B cell (primary cell): ENCODE measurements at regions not wholly inside any gene's neighbourhood (a gene's known extent, or its start where the extent isn't known, plus 50 kb on each side); places are given as distances from the start of the nearest gene placed in this dataset.

Experiments
- ATAC-seq: fragments of 200-7000 bp; cut with Tn5 transposase; one replicate; pipeline ENCODE4 v1.10.0; 2021; ENCODE audit warnings: low read depth, mild to moderate bottlenecking, moderate number of reproducible peaks, moderate library complexity
- CTCF ChIA-PET: fragments of 350-600 bp; sonication (Branson Sonifier 250); formaldehyde crosslinking; loops from one replicate; lab custom pipeline; 2021; ENCODE audit warnings: antibody characterized with exemption, inconsistent platforms; lab: Charles Lee
- POLR2A ChIA-PET: fragments of 350-600 bp; sonication (Branson Sonifier 250); formaldehyde crosslinking; loops from one replicate; lab custom pipeline; 2021; ENCODE audit warnings: antibody characterized with exemption; lab: Charles Lee
- DNase-seq: peaks from one replicate; pipeline ENCODE4 v3.0.0; 2013
- H2AFZ ChIP-seq: 2 replicates; pipeline ENCODE4 v1.6.1; 2012; ENCODE audit warnings: mild to moderate bottlenecking, low read depth, low read length; ENCODE audit not compliant: insufficient read depth, poor library complexity, severe bottlenecking
- H3K27ac ChIP-seq, 2 donors: 1 replicate in 1 of 2; 2 replicates in 1 of 2; pipeline ENCODE4 v1.5.1; 2012 to 2013; ENCODE audit warnings: low read length in 2 of 2, mild to moderate bottlenecking in 2 of 2, moderate library complexity in 1 of 2
- H3K27me3 ChIP-seq, 4 experiments: fragments of 200-600 bp in 1 of 4; sonication (generic) in 1 of 4; replicated peaks in 1 of 4; 1 replicate in 2 of 4; 2 replicates in 2 of 4; pipeline versions ENCODE4 v1.6.1 to v1.7.0; 2013 to 2016; ENCODE audit warnings: low read length in 3 of 4, mild to moderate bottlenecking in 2 of 4, mixed read lengths in 1 of 4, moderate library complexity in 1 of 4; ENCODE audit not compliant: insufficient read depth in 4 of 4, control insufficient read depth in 3 of 4; ENCODE audit errors: control extremely low read depth in 1 of 4
- H3K36me3 ChIP-seq, 2 experiments: replicated peaks in 1 of 2; 1 replicate in 1 of 2; 2 replicates in 1 of 2; pipeline versions ENCODE4 v1.6.1 to v1.7.1; 2013; ENCODE audit warnings: low read length in 1 of 2; ENCODE audit not compliant: insufficient read depth in 2 of 2, control insufficient read depth in 1 of 2; ENCODE audit errors: control extremely low read depth in 1 of 2, extremely low read depth in 1 of 2
- H3K4me1 ChIP-seq, 2 donors: fragments of 200-600 bp in 1 of 2; sonication (generic) in 1 of 2; 1 replicate in 1 of 2; 2 replicates in 1 of 2; pipeline versions ENCODE4 v1.5.1 to v1.6.1; 2013 to 2017; ENCODE audit warnings: low read length in 2 of 2; ENCODE audit not compliant: control insufficient read depth in 2 of 2, insufficient read depth in 2 of 2
- H3K4me2 ChIP-seq: replicated peaks from 2 replicates; pipeline ENCODE3; 2012; ENCODE audit warnings: mild to moderate bottlenecking, low read depth, low read length; ENCODE audit not compliant: poor library complexity, severe bottlenecking
- H3K4me3 ChIP-seq, 5 experiments: fragments of 200-600 bp in 1 of 5; sonication (generic) in 1 of 5; 1 replicate in 3 of 5; 2 replicates in 2 of 5; pipeline versions ENCODE4 v1.5.1 to v1.7.0; 2011 to 2016; ENCODE audit warnings: low read length in 4 of 5, mild to moderate bottlenecking in 4 of 5, low read depth in 2 of 5, control low read depth in 1 of 5, moderate library complexity in 1 of 5; ENCODE audit not compliant: insufficient read depth in 1 of 5; ENCODE audit errors: control extremely low read depth in 1 of 5, extremely low read depth in 1 of 5
- H3K79me2 ChIP-seq: fragments of 200-600 bp; sonication (generic); one replicate; pipeline ENCODE4 v1.6.0; 2016; ENCODE audit warnings: low read length; ENCODE audit not compliant: control insufficient read depth, insufficient read depth
- H3K9ac ChIP-seq: fragments of 200-600 bp; sonication (generic); 2 replicates; pipeline ENCODE4 v1.6.1; 2017; ENCODE audit warnings: mild to moderate bottlenecking, low read length, moderate library complexity
- H3K9me3 ChIP-seq, 3 donors: one replicate each; pipeline versions ENCODE4 v1.6.1 to v1.7.1; 2013; ENCODE audit warnings: low read length in 2 of 3; ENCODE audit not compliant: control insufficient read depth in 2 of 3, insufficient read depth in 1 of 3; ENCODE audit errors: control extremely low read depth in 1 of 3
- H4K20me1 ChIP-seq: 2 replicates; pipeline ENCODE4 v1.6.0; 2012; ENCODE audit warnings: mild to moderate bottlenecking, low read length; ENCODE audit not compliant: insufficient read depth, control insufficient read depth, poor library complexity, severe bottlenecking
- H3K27ac Mint-ChIP-seq: one replicate; pipeline ENCODE4 v1.8.0; 2021; ENCODE audit warnings: mixed read lengths
- H3K27me3 Mint-ChIP-seq: one replicate; pipeline ENCODE4 v1.8.0; 2021; ENCODE audit warnings: mixed read lengths
- H3K4me1 Mint-ChIP-seq: one replicate; pipeline ENCODE4 v1.8.0; 2021; ENCODE audit warnings: mixed read lengths
- H3K4me3 Mint-ChIP-seq: one replicate; pipeline ENCODE4 v1.8.0; 2021; ENCODE audit warnings: mixed read lengths
- H3K9me3 Mint-ChIP-seq: one replicate; pipeline ENCODE4 v1.8.0; 2022; ENCODE audit warnings: mixed read lengths; ENCODE audit not compliant: insufficient read depth
- EZH2 ChIP-seq: IDR thresholded peaks from 2 replicates; pipeline ENCODE4 v1.6.1; 2012; ENCODE audit warnings: borderline replicate concordance, low read depth, mild to moderate bottlenecking, moderate library complexity, low read length; ENCODE audit not compliant: insufficient read depth, poor library complexity, severe bottlenecking
- WGBS: methylation state at CpG from one replicate; pipeline ENCODE4 v1.1.5; 2013; ENCODE audit warnings: missing lambda C conversion rate; ENCODE audit not compliant: insufficient coverage; 5-methylcytosine and 5-hydroxymethylcytosine counted together
- intact Hi-C: fragments of 100-400 bp; cut with micrococcal nuclease; formaldehyde crosslinking; loops from one replicate; pipeline ENCODE4 v1.10.0; 2022
- TF ChIP-seq, protein P1 (sequence below): fragments of 200-600 bp; IDR thresholded peaks from one replicate; pipeline ENCODE4 v1.8.0; 2022; ENCODE audit warnings: antibody characterized with exemption, mild to moderate bottlenecking

GRCh38 chrX:51182545-51182944 is 150.1 kb upstream of the NUDT10 start:
- Mint-ChIP-seq H3K4me3 (no peak overlapping the region), H3K9me3 (no peaks in the 10 kb centered on the region), H3K4me1 (peaks cover 6% of the 10 kb centered on the region), H3K27ac (no peak overlapping the region), H3K27me3 (no peaks in the 10 kb centered on the region)
- CTCF ChIA-PET = no interaction called here
- Histone ChIP-seq H3K4me2 (no peak overlapping the region), H3K4me1 (no peaks in the 10 kb centered on the region), H3K79me2 (no peaks in the 10 kb centered on the region), H3K27me3 (no peaks in the 10 kb centered on the region), H3K4me3 (no peak overlapping the region), H2AFZ (no peak overlapping the region), H3K27ac (no peak overlapping the region), H3K9ac (no peak overlapping the region), H3K9me3 (no peaks in the 10 kb centered on the region), H3K36me3 (no peaks in the 10 kb centered on the region), H4K20me1 (no peaks in the 10 kb centered on the region)
- DNase-seq (no peak), ATAC-seq (no peak)
- TF ChIP-seq, protein P1, sequence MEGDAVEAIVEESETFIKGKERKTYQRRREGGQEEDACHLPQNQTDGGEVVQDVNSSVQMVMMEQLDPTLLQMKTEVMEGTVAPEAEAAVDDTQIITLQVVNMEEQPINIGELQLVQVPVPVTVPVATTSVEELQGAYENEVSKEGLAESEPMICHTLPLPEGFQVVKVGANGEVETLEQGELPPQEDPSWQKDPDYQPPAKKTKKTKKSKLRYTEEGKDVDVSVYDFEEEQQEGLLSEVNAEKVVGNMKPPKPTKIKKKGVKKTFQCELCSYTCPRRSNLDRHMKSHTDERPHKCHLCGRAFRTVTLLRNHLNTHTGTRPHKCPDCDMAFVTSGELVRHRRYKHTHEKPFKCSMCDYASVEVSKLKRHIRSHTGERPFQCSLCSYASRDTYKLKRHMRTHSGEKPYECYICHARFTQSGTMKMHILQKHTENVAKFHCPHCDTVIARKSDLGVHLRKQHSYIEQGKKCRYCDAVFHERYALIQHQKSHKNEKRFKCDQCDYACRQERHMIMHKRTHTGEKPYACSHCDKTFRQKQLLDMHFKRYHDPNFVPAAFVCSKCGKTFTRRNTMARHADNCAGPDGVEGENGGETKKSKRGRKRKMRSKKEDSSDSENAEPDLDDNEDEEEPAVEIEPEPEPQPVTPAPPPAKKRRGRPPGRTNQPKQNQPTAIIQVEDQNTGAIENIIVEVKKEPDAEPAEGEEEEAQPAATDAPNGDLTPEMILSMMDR = no peak
- no peak for TF ChIP-seq EZH2
- intact Hi-C loops = no loop called here
- WGBS = 77% methylated on average over 5 of the region's 6 CpGs
- POLR2A ChIA-PET = no interaction called here

DNA sequence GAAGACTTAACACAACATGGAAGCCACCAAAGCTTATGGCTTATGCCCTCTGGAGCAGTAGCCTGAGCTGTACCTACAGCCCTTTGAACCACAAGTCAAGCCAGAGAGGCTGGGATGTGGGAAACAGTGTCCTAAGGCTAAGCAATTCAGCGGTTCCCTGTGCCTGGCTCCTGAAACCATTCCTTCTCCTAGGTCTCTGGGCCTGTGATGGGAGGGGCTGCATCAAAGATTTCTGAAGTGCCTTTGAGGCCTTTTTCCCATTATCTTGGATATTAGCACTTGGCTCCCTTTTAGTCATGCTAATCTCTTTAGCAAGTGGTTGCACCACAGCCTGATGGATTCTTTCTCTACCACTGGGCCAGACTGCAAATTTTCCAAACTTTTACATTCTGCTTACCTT is 140.5 kb upstream of the NUDT10 start:
- no peaks in the 10 kb centered on the region for H3K36me3 ChIP-seq
- no peak overlapping the region for H2AFZ ChIP-seq
- H3K4me1 ChIP-seq = no peaks in the 10 kb centered on the region
- Mint-ChIP-seq H3K4me3 (no peak overlapping the region), H3K9me3 (peaks cover 4% of the 10 kb centered on the region), H3K27ac (no peak overlapping the region), H3K4me1 (peaks cover 6% of the 10 kb centered on the region), H3K27me3 (no peaks in the 10 kb centered on the region)
- no CpG with 5 or more reads among the region's 1 CpG for WGBS
- ChIA-PET CTCF (no interaction called here), POLR2A (no interaction called here)
- DNase-seq (no peak), ATAC-seq (no peak)
- H3K4me2 ChIP-seq = no peak overlapping the region
- TF ChIP-seq EZH2 = no peak
- TF ChIP-seq, protein P1 = no peak
- no peaks in the 10 kb centered on the region for H3K79me2 ChIP-seq
- H3K27ac ChIP-seq = no peak overlapping the region
- H3K27me3 ChIP-seq = no peaks in the 10 kb centered on the region
- no peak overlapping the region for H3K4me3 ChIP-seq
- H3K9me3 ChIP-seq = peaks cover 0 to 7% (median 0%) of the 10 kb centered on the region in 3 donors
- H3K9ac ChIP-seq = no peak overlapping the region
- no peaks in the 10 kb centered on the region for H4K20me1 ChIP-seq
- intact Hi-C loops = no loop called here
